HepG2 (cell line): ENCODE measurements at regions not wholly inside any gene's neighbourhood (a gene's known extent, or its start where the extent isn't known, plus 50 kb on each side); places are given as distances from the start of the nearest gene placed in this dataset.

Experiments used
- ATAC-seq: fragments of 200-7000 bp; cut with Tn5 transposase; 3 replicates; pipeline ENCODE4 v1.9.1; 2020; ENCODE audit warnings: mild to moderate bottlenecking, moderate library complexity
- BruUV-seq: library from RNA; stranded (reverse); fragments of 400-500 nt; replicated peaks from 2 replicates; lab custom pipeline; 2021; lab: Mats Ljungman, UMichigan
- CTCF ChIA-PET: fragments of 300-600 bp; formaldehyde crosslinking; extraction: SDS; loops from one replicate; lab custom pipeline; 2021; ENCODE audit warnings: low total read pairs, inconsistent platforms, low intra/inter-chr PET ratio; lab: Yijun Ruan, JAX
- POLR2A ChIA-PET: fragments of 350-600 bp; sonication (Branson Sonifier 250); formaldehyde crosslinking; loops from one replicate; lab custom pipeline; 2020; ENCODE audit warnings: antibody characterized with exemption, inconsistent platforms; lab: Yijun Ruan, JAX
- DNase-seq: peaks from one replicate; pipeline ENCODE4 v3.0.0-alpha.2; 2015; ENCODE audit warnings: low spot score
- FAIRE-seq: peaks from 3 replicates; lab custom pipeline; 2011; peaks lifted over from hg19 to GRCh38; lab: Jason Lieb, UNC
- H2AFZ ChIP-seq: one replicate; pipeline ENCODE4 v1.6.1; 2011; ENCODE audit warnings: low read length, inconsistent platforms
- H3K27ac ChIP-seq: fragments of 300-600 bp; 3 replicates; pipeline ENCODE4 v1.8.0; 2011; ENCODE audit warnings: mixed run types, mild to moderate bottlenecking, mixed read lengths, low read length, inconsistent platforms; ENCODE audit not compliant: insufficient read depth; ENCODE audit errors: extremely low read length
- H3K27me3 ChIP-seq, 2 experiments: fragments of 200-600 bp in 1 of 2; 2 replicates in 1 of 2; 3 replicates in 1 of 2; pipeline versions ENCODE4 v1.6.0 to v1.8.0; 2011; ENCODE audit warnings: low read length in 2 of 2, mild to moderate bottlenecking in 2 of 2, moderate library complexity in 2 of 2, inconsistent platforms in 1 of 2; ENCODE audit not compliant: insufficient read depth in 2 of 2, control insufficient read depth in 1 of 2
- H3K36me3 ChIP-seq, 2 experiments: fragments of 200-600 bp in 1 of 2; replicated peaks in 1 of 2; 2 replicates in 1 of 2; 3 replicates in 1 of 2; pipeline versions ENCODE4 v1.5.1 to v1.8.0; 2011; ENCODE audit warnings: low read length in 2 of 2, inconsistent platforms in 1 of 2; ENCODE audit not compliant: insufficient read depth in 2 of 2, control insufficient read depth in 1 of 2
- H3K4me1 ChIP-seq: 2 replicates; pipeline ENCODE4 v1.5.1; 2012; ENCODE audit warnings: low read length, inconsistent platforms; ENCODE audit not compliant: insufficient read depth
- H3K4me2 ChIP-seq: 2 replicates; pipeline ENCODE4 v1.6.0; 2011; ENCODE audit warnings: low read depth, low read length, inconsistent platforms
- H3K4me3 ChIP-seq, 3 experiments: fragments of 200-600 bp in 1 of 3; sonication (generic), shearing (Covaris generic) in 1 of 3; replicated peaks in 1 of 3; 2 replicates each; pipeline ENCODE4 v1.5.1; 2011 to 2016; ENCODE audit warnings: low read length in 3 of 3, inconsistent platforms in 2 of 3, low read depth in 2 of 3, mild to moderate bottlenecking in 2 of 3, control low read depth in 1 of 3, mixed read lengths in 1 of 3; ENCODE audit not compliant: insufficient read depth in 1 of 3
- H3K79me2 ChIP-seq: one replicate; pipeline ENCODE4 v1.6.1; 2011; ENCODE audit warnings: low read length, inconsistent platforms; ENCODE audit not compliant: insufficient read depth
- H3K9ac ChIP-seq: 2 replicates; pipeline ENCODE4 v1.6.0; 2011; ENCODE audit warnings: mild to moderate bottlenecking, low read depth, low read length, inconsistent platforms; ENCODE audit not compliant: insufficient read depth
- H3K9me3 ChIP-seq: 2 replicates; pipeline ENCODE4 v1.5.1; 2012; ENCODE audit warnings: mild to moderate bottlenecking, low read length
- H4K20me1 ChIP-seq: 2 replicates; pipeline ENCODE4 v1.6.0; 2011; ENCODE audit warnings: inconsistent platforms, mild to moderate bottlenecking, low read length, moderate library complexity; ENCODE audit not compliant: insufficient read depth
- ATF7-NPFF ChIP-seq: sonication (generic); formaldehyde crosslinking; IDR thresholded peaks from 2 replicates; pipeline ENCODE4 v1.8.1; 2023; ENCODE audit warnings: mild to moderate bottlenecking, low read depth, missing genetic modification reagents, moderate library complexity
- CC2D1A ChIP-seq: sonication (generic); formaldehyde crosslinking; IDR thresholded peaks from 2 replicates; pipeline ENCODE4 v1.8.1; 2023; ENCODE audit warnings: mild to moderate bottlenecking, missing genetic modification reagents
- CCDC6 ChIP-seq: sonication (generic); formaldehyde crosslinking; IDR thresholded peaks from 2 replicates; pipeline ENCODE4 v1.8.1; 2022; ENCODE audit warnings: mild to moderate bottlenecking, missing genetic modification reagents, moderate library complexity
- DMAP1 ChIP-seq: IDR thresholded peaks from 2 replicates; pipeline ENCODE4 v1.6.1; 2016
- HNRNPK ChIP-seq: fragments of 200-400 bp; formaldehyde crosslinking; IDR thresholded peaks from 2 replicates; pipeline ENCODE4 v1.6.1; 2018; ENCODE audit warnings: low read length, low read depth, moderate library complexity, mild to moderate bottlenecking; ENCODE audit not compliant: poor library complexity, severe bottlenecking
- JUN ChIP-seq: sonication (generic); formaldehyde crosslinking; IDR thresholded peaks from 2 replicates; pipeline ENCODE4 v1.4.0; 2020; ENCODE audit warnings: mild to moderate bottlenecking, missing genetic modification reagents
- MED1 ChIP-seq: sonication (generic); formaldehyde crosslinking; IDR thresholded peaks from 2 replicates; pipeline ENCODE4 v1.4.0; 2020; ENCODE audit warnings: missing genetic modification reagents
- NAIF1 ChIP-seq: sonication (generic); formaldehyde crosslinking; IDR thresholded peaks from 2 replicates; pipeline ENCODE4 v1.5.0; 2020; ENCODE audit warnings: mild to moderate bottlenecking, missing genetic modification reagents, borderline replicate concordance
- WIZ ChIP-seq: sonication (generic); formaldehyde crosslinking; IDR thresholded peaks from 2 replicates; pipeline ENCODE4 v1.5.1; 2020; ENCODE audit warnings: mild to moderate bottlenecking, missing genetic modification reagents
- ZFP1 ChIP-seq: IDR thresholded peaks from 2 replicates; pipeline ENCODE4 v1.6.1; 2016
- ZFP90 ChIP-seq: sonication (generic); formaldehyde crosslinking; IDR thresholded peaks from 2 replicates; pipeline ENCODE4 v1.8.0; 2022; ENCODE audit warnings: missing genetic modification reagents, mild to moderate bottlenecking, inconsistent platforms, borderline replicate concordance
- ZFX ChIP-seq: sonication (generic); formaldehyde crosslinking; IDR thresholded peaks from 2 replicates; pipeline ENCODE4 v1.4.0; 2020; ENCODE audit warnings: mild to moderate bottlenecking, low read depth, missing genetic modification reagents, moderate library complexity
- ZNF17 ChIP-seq: sonication (generic); formaldehyde crosslinking; IDR thresholded peaks from 2 replicates; pipeline ENCODE4 v1.5.0; 2020; ENCODE audit warnings: mild to moderate bottlenecking, missing genetic modification reagents
- ZNF264 ChIP-seq: sonication (generic); formaldehyde crosslinking; IDR thresholded peaks from 2 replicates; pipeline ENCODE4 v1.4.0; 2020; ENCODE audit warnings: missing genetic modification reagents
- ZNF558 ChIP-seq: sonication (generic); formaldehyde crosslinking; IDR thresholded peaks from 2 replicates; pipeline ENCODE4 v1.9.0; 2022; ENCODE audit warnings: mild to moderate bottlenecking, missing genetic modification reagents, borderline replicate concordance
- ZNF567 ChIP-seq: sonication (generic); formaldehyde crosslinking; IDR thresholded peaks from 2 replicates; pipeline ENCODE4 v1.8.1; 2023; ENCODE audit warnings: mild to moderate bottlenecking, missing genetic modification reagents, borderline replicate concordance
- ZSCAN21 ChIP-seq: sonication (generic); formaldehyde crosslinking; IDR thresholded peaks from 2 replicates; pipeline ENCODE4 v1.8.0; 2022; ENCODE audit warnings: mild to moderate bottlenecking, missing genetic modification reagents, moderate library complexity, borderline replicate concordance
- WGBS: methylation state at CpG from one replicate; pipeline ENCODE4 v1.1.6; 2017; ENCODE audit warnings: low lambda C conversion rate; 5-methylcytosine and 5-hydroxymethylcytosine counted together
- in situ Hi-C: cut with HindIII; loops from 2 replicates; pipeline ENCODE4 v1.10.0; 2017; ENCODE audit warnings: low pct_unique_long_range_greater_than_20kb; ENCODE audit not compliant: extremely low pct_ligation_motif_present
- intact Hi-C: fragments of 100-400 bp; cut with micrococcal nuclease; formaldehyde crosslinking; loops from one replicate; pipeline ENCODE4 v1.10.0; 2022; ENCODE audit not compliant: unreplicated experiment
- TF ChIP-seq, protein P1 (sequence below): sonication (generic); formaldehyde crosslinking; IDR thresholded peaks from 2 replicates; pipeline ENCODE4 v1.4.0; 2020; ENCODE audit warnings: missing genetic modification reagents, borderline replicate concordance
- TF ChIP-seq, protein P2 (sequence below): sonication (generic); formaldehyde crosslinking; IDR thresholded peaks from 2 replicates; pipeline ENCODE4 v1.5.1; 2020; ENCODE audit warnings: mild to moderate bottlenecking, missing genetic modification reagents, borderline replicate concordance
- TF ChIP-seq, protein P3 (sequence below): sonication (generic); formaldehyde crosslinking; IDR thresholded peaks from 2 replicates; pipeline ENCODE4 v1.5.0; 2020; ENCODE audit warnings: mild to moderate bottlenecking, missing genetic modification reagents

DNA sequence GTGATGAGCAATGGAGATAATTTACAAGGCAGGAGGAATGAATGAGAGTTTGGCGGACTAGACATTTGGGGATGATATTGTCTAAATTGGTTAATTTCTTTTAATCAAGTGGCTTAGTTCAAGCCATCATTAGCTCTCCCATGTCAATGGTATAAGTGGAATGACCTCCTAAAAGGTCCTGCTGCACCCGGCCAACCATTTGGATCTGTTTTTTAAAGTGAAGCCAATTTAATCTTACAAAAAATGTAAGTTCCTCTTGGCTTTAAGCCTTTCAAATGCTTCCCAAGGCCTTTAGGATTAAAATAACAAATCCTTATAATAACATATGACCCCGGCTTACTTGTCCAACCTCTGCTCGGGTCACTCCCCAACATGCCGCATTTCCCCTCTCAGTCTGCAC lies 484.4 kb upstream of the ADAMTS9 start:
- H3K27ac ChIP-seq, result no peak overlapping the region
- H3K79me2 ChIP-seq, result no peaks in the 10 kb centered on the region
- BruUV-seq, result no TSS peak
- H3K4me3 ChIP-seq, result no peak overlapping the region
- no peak overlapping the region for H3K4me2 ChIP-seq
- CTCF ChIA-PET, result no interaction called here
- H3K9ac ChIP-seq, result no peak overlapping the region
- POLR2A ChIA-PET, result no interaction called here
- peaks cover 9% of the 10 kb centered on the region for H3K4me1 ChIP-seq
- 52% methylated on average over 5 of the region's 5 CpGs for WGBS
- intact Hi-C loops (no loop called here), in situ Hi-C loops (no loop called here)
- no peaks in the 10 kb centered on the region for H3K9me3 ChIP-seq
- no peaks in the 10 kb centered on the region for H4K20me1 ChIP-seq
- H2AFZ ChIP-seq, result no peak overlapping the region
- FAIRE-seq, result no peak
- H3K36me3 ChIP-seq, result no peaks in the 10 kb centered on the region
- DNase-seq, result no peak
- H3K27me3 ChIP-seq, result no peaks in the 10 kb centered on the region
- ATAC-seq, result no peak
- TF ChIP-seq ZNF558 (no peak), ZNF567 (CRISPR knock-in tag) (no peak), WIZ (CRISPR knock-in tag) (no peak), HNRNPK (no peak), ZFP90 (no peak), NAIF1 (CRISPR knock-in tag) (no peak), JUN (CRISPR knock-in tag) (no peak), MED1 (no peak), ZNF264 (CRISPR knock-in tag) (no peak), DMAP1 (no peak), ATF7-NPFF (CRISPR knock-in tag) (no peak), ZFX (CRISPR knock-in tag) (no peak), CCDC6 (CRISPR knock-in tag) (no peak), ZNF17 (CRISPR knock-in tag) (no peak), ZSCAN21 (CRISPR knock-in tag) (no peak), ZFP1 (no peak), CC2D1A (CRISPR knock-in tag) (no peak)
- TF ChIP-seq, protein P1, sequence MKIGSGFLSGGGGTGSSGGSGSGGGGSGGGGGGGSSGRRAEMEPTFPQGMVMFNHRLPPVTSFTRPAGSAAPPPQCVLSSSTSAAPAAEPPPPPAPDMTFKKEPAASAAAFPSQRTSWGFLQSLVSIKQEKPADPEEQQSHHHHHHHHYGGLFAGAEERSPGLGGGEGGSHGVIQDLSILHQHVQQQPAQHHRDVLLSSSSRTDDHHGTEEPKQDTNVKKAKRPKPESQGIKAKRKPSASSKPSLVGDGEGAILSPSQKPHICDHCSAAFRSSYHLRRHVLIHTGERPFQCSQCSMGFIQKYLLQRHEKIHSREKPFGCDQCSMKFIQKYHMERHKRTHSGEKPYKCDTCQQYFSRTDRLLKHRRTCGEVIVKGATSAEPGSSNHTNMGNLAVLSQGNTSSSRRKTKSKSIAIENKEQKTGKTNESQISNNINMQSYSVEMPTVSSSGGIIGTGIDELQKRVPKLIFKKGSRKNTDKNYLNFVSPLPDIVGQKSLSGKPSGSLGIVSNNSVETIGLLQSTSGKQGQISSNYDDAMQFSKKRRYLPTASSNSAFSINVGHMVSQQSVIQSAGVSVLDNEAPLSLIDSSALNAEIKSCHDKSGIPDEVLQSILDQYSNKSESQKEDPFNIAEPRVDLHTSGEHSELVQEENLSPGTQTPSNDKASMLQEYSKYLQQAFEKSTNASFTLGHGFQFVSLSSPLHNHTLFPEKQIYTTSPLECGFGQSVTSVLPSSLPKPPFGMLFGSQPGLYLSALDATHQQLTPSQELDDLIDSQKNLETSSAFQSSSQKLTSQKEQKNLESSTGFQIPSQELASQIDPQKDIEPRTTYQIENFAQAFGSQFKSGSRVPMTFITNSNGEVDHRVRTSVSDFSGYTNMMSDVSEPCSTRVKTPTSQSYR, result no peak
- TF ChIP-seq, protein P2, sequence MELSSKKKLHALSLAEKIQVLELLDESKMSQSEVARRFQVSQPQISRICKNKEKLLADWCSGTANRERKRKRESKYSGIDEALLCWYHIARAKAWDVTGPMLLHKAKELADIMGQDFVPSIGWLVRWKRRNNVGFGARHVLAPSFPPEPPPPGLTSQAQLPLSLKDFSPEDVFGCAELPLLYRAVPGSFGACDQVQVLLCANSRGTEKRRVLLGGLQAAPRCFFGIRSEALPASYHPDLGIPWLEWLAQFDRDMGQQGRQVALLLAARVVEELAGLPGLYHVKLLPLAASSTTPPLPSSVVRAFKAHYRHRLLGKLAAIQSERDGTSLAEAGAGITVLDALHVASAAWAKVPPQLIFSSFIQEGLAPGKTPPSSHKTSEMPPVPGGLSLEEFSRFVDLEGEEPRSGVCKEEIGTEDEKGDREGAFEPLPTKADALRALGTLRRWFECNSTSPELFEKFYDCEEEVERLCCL (CRISPR knock-in tag), result no peak
- TF ChIP-seq, protein P3, sequence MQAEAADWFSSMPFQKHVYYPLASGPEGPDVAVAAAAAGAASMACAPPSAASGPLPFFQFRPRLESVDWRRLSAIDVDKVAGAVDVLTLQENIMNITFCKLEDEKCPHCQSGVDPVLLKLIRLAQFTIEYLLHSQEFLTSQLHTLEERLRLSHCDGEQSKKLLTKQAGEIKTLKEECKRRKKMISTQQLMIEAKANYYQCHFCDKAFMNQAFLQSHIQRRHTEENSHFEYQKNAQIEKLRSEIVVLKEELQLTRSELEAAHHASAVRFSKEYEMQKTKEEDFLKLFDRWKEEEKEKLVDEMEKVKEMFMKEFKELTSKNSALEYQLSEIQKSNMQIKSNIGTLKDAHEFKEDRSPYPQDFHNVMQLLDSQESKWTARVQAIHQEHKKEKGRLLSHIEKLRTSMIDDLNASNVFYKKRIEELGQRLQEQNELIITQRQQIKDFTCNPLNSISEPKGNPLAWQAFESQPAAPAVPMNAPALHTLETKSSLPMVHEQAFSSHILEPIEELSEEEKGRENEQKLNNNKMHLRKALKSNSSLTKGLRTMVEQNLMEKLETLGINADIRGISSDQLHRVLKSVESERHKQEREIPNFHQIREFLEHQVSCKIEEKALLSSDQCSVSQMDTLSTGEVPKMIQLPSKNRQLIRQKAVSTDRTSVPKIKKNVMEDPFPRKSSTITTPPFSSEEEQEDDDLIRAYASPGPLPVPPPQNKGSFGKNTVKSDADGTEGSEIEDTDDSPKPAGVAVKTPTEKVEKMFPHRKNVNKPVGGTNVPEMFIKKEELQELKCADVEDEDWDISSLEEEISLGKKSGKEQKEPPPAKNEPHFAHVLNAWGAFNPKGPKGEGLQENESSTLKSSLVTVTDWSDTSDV (CRISPR knock-in tag), result no peak
